ENCODE measurements at regions not wholly inside any gene's neighbourhood (a gene's known extent, or its start where the extent isn't known, plus 50 kb on each side); places are given as distances from the start of the nearest gene placed in this dataset.
A peak's percentile ranks its signal among the peaks of the same experiment; 100 is the strongest.
"Not testable (repeated sequence)": the region's sequence is repeated elsewhere in the genome, so short reads cannot be mapped to it uniquely, and the experiment has no call there.

DNA sequence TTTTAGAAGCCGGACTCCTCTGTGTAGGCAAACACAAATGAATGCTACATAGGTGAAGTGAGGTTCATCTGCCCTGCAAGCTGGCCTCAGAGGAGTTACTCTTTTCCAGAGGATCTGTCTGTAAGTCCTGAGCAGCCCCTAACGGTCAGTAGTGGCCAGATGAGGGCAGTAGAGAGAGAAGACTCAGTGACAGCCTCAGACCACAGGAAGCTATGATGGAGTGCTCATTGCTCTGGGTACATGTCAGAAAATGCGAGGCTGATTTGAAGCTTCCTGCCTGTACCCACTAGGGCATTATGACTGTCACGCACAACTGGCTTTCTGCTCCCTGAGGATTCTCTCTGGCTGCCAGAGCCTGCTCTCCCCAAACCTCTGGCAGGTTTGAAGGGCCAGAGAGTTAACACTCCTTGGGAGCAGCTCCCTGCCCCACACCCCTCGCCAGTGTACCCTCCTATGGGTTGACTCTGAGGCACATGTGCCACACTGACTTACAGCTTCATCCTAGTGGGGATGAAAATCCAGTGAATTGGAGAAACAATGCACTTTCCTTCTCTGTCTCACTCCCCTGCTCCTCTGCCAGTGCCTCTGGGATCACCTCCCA, 141.5 kb downstream of the GABRG2 start:
- peak; percentile 6 for DNase-seq

DNA sequence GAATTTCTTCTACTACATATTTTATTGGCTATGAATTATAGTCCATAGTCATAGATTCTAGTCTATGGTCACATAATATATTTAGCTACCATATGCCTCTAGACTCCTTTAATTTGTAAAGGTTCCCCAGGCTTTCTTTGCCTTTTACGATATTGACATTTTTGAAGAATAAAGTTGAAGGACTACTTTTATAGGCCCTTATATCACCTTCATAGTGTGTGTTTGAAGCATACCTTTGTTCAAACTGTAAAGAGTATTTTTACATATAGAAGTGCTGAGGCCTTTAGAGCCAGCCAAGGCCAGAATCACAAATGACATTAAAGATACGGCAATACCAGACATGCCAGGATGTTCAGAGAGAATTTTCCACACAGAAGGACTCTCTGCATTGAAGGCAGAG, 147.0 kb downstream of the GABRG2 start:
- no peak for DNase-seq

DNA sequence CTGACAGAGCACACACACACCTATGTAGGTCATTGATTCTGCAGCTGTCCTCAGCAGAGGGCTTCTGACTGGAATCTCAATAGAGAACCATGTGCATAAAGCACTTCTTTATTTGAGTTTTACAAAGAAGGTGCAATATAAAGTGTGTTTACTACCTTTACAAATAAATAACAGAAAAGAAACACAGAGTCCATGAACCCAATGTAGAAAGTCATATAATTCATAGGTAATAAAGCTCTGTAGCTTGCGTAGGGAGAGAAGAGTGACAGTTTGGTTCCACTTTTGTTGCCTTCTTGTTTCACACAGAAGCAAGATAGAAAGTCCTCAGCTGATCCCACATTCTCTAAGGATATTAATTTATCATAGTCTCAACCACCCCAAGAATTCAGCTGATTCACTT, 149.5 kb downstream of the GABRG2 start:
- no peak for DNase-seq

DNA sequence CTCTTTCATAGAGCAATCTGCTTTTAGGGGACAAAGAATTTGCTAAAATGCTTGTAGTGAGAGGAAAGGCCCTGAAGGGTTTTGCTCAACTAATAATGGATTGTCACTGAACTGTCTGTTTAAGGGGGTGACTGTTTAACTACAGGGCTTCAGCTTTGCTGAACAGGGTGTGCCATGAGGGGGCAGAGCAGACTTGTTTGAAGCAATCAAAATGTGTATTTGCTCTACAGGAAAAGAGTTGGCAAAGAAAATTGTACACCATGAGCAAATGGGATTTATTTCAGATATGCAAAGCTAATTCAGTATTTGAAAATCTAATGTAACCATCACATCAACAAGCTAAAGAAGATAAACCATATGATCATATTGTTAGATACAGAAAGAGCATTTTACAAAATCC, 154.3 kb downstream of the GABRG2 start:
- no peak for DNase-seq

DNA sequence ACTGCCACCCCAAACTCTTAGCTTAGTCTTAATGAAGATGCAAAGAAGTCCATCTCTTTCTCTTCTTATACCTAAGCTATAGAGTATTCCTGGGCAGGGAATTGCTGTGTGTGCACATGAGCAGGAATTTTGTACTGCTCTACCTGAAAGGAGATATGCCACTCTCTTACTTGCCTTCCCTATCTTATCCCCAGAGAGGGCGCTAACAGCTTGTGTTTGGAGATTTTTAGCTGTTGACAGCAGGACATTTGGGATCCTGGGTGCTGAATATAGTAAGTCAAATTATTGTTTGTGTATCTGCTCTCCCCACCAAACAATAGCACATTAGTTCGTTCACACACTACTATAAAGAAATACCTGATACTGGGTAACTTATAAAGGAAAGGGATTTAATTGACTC, 159.5 kb downstream of the GABRG2 start:
- no peak for DNase-seq

DNA sequence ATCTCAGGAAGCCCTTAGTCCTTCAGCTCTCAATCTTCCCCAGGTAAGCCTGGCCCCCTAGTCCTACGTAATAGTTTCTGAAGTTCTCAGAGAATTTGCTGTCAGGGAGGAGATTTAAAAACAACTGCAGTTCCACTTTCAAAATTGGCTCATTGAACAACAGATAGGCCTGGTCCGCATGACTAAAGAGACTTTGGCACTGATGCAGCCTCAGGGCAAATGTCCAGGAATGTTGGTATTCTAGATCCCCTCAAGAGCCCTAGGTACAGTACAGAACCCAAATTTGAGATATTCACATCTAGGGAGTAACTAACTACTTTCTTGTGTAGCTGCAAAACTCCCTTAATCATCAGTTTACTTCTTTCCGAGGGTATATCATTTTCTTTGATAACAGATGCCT, 162.8 kb downstream of the GABRG2 start:
- no peak for DNase-seq

DNA sequence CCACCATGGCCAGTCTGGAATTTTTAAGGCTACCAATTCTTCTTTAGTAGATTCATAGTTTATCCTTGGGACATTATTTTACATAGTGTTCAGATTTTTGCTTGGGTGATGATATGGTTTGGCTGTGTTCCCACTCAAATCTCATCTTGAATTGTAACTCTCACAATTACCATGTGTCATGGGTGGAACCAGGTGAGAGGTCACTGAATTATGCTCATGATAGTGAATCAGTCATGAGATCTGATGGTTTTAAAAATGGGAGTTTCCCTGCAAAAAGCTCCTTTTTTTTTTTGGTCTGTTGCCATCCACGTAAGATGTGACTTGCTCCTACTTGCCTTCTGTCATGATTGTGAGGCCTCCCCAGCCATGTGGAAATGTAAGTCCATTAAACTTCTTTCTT, 163.9 kb downstream of the GABRG2 start:
- no peak for DNase-seq

DNA sequence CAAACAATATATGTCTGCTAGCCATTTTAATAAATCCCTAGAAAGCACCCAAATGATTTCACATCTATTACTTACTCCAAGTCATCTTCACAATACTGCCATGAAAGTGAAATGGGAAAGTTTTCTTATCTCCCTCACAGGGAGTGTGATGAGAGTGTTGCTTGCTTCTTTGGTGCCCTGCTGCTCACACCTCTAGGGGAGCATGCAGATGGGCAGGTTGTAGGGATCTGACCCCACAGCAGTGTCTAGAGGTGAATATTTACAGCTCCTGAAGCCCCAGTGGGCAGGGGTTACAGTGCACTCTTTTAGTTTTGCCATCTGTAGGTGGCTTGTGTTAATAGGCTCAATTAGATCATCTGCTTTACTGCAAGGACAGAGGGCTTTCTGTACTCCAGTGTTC, 173.2 kb downstream of the GABRG2 start:
- no peak for DNase-seq

DNA sequence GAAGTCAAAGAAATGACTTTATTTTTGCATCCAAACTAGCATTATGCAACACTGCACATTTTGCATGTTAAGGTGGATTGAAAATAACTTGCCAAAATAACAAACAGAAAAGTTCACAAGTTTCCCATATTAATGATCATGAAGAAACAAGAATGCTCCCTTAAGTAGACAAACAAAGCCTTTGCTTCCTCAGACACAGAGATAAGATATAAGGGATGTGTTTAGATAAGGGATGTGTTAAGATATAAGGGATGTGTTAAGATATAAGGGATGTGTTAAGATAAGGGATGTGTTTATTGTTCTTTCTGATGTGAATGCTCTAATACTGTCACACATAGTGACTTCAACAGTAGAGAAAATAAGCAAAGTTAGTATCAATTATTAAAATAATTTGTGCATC, 174.8 kb downstream of the GABRG2 start:
- no peak for DNase-seq

DNA sequence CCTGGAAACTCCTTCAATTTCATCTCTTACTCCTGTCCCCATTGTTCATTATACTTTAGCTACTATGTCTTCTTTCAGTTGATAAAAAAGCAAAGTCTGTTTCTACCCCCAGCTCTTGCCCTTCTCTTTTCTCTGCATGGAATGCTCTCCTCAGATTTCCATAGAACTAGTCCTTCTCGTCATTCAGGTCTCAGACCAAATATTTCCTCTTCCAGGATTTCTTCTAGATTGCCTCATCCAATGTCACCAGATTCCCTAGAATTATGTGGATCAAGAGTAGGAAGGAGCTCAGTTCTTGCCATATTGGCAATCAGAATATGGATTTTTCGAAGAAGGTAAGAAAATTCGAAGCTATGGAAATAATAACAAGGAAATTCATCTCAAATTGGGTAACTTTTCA, 176.1 kb downstream of the GABRG2 start:
- no peak for DNase-seq

DNA sequence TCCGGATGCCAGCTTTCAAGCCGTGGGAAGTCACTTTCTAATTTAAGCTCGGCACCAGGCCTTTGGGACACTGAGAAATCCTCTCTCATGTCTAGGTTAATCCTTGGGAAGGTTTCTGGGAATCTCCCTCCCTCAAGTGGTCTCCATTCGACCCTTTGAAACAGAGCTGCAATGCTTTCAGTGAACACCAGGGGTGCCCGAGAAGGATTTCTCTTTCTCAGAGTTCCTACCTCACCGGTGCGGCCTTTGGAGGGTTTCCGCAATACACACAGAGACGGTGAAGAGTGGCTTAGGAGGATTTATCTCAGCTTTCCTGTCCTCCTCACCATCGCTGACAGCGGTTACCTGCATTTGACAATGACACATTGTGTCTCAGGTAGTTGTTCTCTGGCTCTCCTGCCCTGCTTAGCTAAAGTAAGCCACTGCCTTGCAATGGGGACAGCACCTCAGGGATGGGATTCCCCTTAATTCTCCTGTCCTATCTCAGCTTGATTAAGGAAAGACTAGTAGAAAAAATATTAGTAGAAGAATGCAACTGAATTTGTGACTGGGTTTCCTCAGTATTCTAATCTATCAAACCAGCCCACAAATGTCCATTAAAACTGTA, 180.6 kb downstream of the GABRG2 start:
- DNase-seq, result no peak

DNA sequence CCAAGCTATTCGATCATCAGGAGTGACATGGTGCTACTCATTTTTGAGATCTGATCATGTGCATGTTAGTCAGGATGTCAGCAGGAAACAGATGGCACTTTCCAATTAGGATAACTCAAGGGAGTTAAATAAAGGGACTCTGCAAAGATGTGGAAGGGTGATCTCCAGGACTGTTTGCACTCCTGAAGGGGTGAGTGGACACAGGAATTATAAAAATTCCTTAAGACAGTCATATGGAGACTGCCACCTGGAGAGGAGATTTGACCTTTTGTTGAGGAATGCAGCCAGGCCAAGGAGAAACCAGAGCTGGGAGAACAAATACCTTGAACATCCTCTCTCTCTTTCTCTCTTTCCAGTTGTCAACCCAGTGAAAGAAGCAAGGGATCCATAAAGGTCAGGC, 189.1 kb downstream of the GABRG2 start:
- no peak for DNase-seq

DNA sequence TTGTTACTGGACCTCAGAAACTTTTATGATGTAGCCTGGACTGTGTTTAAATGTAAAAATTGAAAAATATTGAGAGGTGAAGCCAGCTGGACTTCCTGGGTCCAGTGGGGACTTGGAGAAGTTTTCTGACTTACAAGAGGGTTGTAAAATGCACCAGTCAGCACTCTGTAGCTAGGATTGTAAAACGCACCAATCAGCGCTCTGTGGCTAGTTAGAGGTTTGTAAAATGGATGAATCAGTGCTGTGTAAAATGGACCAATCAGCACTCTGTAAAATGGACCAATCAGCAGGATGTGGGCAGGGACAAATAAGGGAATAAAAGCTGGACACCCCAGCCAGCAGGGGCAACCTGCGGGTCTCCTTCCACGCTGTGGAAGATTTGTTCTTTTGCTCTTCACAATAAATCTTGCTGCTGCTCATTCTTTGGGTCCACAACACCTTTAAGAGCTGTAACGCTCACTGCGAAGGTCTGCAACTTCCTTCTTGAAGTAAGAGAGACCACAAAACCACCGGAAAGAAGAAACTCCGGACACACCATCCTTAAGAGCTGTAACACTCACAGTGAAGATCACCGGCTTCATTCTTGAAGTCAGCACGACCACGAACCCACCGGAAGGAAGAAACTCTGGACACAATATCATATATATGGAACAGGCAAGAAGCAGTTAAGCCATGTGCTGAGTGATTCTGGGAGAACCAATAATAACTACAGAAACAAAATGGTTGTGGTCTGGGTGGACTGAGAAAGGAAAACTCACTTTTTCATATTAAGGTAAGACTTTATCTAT, 201.3 kb downstream of the GABRG2 start:
- no peak for DNase-seq

DNA sequence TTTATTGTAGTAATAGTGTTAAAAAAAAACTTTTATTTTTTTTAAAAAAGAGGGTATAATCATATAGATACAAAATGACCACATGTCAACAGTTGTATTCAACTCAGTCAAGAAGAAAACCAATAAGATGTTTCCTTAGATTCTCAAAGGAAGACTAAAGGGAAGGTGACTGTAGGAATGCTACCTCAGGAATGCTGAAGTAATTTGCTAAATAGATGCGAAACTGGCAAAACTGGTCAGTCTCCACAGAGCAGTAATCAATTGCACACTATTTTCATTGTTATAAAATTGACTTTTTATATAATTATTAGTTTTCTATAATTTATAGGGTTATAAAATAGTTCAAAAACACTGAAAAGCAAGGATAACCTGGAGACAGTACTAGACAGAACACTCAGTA, 204.8 kb downstream of the GABRG2 start:
- DNase-seq, result no peak

DNA sequence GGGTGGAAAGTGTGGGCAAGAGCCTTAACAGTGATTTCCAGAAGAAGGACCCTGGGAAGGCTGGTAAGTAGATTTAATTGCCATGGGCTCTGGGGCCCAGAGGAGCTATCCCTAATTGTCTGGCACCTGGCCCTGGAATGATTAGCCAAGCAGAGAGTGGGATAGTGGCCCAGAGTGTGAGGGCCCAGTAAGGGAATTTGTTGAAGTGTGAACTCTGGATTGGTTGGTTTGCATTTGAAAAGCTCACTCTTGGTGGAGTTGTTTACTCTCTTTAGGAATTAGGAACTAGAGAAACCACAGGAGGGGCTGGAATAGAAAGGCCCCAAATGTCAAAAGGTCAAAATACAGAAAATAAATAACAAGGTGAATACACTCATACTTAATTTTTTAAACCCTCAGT, 207.1 kb downstream of the GABRG2 start:
- DNase-seq, result no peak

DNA sequence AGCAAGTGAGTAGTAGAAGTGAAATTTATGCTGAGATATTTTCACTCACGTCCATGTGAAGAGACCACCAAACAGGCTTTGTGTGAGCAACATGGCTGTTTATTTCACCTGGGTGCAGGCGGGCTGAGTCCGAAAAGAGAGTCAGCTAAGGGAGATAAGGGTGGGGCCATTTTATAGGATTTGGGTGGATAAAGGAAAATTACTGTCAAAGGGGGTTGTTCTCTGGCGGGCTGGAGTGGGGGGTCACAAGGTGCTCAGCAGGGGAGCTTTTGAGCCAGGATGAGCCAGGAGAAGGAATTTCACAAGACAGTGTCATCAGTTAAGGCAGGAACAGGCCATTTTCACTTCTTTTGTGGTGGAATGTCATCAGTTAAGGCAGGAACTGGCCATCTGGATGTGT, 207.8 kb downstream of the GABRG2 start:
- DNase-seq, result not testable (repeated sequence)

DNA sequence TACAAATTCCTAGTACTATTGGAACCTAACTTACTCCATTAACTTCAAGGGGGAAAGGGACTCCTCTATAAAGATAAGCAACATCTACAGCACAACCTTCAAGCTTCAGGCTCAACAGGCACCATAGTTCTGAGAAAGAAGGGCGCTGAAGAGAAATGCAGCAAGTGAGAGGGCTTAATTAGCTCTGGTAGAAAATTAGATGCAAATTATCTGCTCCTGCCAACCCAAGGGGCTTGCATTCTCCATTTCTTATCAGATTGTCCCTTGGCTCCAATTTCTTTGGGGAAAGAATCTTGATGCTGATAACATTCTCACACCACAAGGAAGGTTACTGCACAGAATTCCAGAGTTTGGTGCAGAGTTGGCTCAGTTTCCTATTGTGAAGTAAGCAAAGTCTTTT, 214.6 kb downstream of the GABRG2 start:
- DNase-seq, result no peak

DNA sequence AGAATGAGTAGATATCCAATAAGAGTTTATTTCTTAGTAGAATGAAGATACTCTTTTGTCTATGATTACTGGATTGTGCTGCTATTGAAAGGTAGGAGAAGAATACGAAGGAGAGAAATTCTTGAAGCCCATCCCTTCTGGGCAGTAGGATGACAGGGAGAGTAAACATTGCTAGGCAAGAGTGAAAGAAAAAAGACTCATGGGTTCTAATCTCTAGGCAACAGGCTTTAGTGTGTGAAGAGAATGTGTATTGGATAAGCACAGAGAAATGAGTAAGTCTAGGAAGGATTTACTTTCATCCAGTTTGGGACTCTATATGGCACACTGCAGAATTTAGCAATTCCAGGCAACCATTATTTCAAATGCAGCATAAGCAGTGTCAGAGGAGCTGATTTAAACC, 216.0 kb downstream of the GABRG2 start:
- DNase-seq, result no peak

DNA sequence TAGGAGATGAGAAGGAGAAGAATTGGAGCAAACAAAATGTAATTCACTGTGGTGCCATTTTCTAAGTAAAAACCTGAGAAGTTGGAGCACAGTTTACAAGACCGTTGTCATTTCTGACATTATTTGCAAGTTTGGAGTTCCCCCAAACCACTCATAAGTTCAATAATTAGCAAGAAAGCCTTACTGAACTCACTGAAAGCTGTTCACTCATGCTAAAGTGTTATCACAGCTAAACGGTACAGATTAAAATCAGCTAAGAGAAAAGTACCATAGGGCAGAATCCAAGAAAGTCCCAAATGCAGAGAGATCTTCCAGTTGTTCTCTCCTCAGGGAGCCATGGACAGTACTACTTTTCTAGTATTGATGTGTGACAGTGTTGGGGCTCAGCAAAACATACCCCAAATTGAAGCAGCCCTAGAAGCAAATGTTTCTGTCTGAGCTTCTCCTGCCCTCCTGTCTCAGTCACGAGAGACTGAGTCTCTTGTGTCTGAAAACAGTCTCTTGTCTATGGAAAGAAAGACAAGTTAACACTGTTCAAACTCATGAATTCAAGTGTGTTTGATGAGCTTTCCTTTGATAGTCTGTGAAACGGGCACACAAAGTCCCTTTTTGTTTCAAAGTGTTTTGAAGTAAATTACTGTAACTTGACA, 221.2 kb downstream of the GABRG2 start:
- no peak for DNase-seq

DNA sequence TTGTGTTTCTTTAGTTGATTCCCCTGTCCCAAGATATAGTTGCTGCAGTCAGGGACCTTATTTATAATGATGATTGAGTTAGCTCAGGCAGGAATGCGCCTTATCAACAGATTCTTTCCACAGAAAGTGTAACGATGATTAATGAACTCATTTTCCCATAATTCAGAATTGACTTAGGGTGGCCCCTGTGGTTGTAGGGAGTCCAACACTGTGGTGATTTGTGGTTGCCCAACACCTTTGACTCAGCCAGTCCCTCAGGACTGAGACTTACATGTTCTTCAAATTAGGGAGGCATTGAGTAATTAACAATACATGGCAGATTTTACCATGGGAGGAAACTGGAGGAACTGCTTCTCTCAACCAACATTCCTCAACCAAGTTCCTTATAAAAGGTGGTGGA, 221.9 kb downstream of the GABRG2 start:
- peak; percentile 1 for DNase-seq

DNA sequence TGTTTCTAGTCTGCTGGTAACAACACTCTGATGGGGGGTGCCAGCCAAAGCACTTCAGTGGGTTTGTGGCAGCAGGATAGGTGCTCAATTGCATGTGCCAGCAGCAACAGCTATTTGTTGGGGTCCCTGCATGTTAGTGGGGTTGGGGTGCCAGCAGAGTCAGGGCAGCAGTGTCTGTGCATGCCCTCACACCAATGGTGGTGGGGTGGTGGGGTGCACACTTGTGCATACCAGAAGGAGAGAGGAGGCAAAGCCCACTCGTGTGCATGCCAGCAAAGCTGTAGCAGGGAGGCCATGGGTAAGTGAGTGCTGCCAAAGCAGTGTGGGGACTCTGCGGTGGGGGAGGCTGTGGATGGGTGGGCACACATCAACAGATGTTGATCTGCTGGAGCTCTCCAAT, 232.2 kb downstream of the GABRG2 start:
- DNase-seq, result no peak

DNA sequence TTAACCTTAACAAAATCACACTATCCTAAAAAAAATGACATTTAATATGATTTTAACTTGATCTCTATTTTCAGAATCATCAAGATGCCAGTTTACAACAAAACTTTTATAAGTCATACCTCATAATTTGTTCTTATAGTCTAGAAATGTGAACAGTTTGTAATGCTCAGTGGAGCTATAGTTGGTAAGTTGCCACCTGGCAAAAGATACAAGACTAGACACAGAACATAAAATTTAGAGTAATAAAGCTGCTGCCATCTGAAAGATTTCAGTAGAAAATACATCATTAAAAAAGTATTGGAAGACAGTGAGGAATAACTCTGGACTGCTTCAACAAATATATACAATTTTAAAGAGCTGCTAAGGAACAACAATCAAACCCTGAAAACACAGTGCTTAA, 233.8 kb downstream of the GABRG2 start:
- DNase-seq, result no peak

DNA sequence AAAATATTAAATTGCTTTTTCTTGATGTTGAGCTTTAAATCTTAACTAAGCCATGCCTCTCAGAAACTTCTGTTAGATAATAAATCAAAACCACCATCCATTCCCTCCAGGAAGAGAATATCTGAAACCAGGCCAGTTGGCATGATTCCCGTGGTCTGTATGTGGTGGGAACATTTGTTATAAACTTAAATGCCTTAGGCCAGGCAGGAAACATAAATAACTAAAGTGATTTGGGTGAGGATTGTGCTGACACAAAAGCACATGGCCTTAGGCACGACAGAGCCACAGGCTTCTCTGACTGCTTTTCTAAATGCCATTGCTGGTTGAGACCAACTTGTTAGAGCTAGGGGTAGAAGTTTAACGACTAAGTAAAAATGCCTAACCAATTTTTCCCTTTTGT, 255.9 kb downstream of the GABRG2 start:
- peak; percentile 48 for DNase-seq

DNA sequence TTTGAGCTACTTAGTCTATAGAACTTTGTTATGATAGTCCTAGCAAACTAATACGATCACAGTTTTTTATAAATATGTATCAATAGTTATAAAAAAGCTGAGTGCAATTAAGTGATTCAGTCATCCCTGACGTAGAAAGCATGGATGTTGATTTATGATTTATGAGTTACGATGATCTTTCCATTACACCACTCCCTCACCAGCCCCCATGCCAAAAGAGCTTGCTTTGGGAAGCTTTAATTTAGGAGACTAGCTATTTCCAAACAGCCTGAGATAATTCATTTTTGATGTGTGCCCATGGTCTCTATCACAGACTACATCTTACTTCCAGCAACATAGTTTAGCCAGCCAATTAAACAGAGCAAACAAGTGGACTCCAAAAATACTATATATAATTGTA, 256.8 kb downstream of the GABRG2 start:
- no peak for DNase-seq
